A549 (cell line): ENCODE measurements at regions not wholly inside any gene's neighbourhood (a gene's known extent, or its start where the extent isn't known, plus 50 kb on each side); places are given as distances from the start of the nearest gene placed in this dataset.

ENCODE experiments used
- BHLHE40 ChIP-seq: IDR thresholded peaks from 2 replicates; pipeline ENCODE4 v1.6.1; 2012; ENCODE audit warnings: low read depth, low read length, inconsistent platforms
- CBX2 ChIP-seq: fragments of 200-600 bp; sonication (generic); IDR thresholded peaks from 2 replicates; pipeline ENCODE4 v1.6.1; 2016; ENCODE audit warnings: low read depth, mild to moderate bottlenecking, borderline replicate concordance
- CHD2 ChIP-seq: fragments of 150-350 bp; IDR thresholded peaks from 2 replicates; pipeline ENCODE4 v1.6.1; 2014; ENCODE audit warnings: low read length; ENCODE audit not compliant: partially characterized antibody
- CTCF ChIP-seq: fragments of >200 bp; sonication (Bioruptor Twin); formaldehyde crosslinking; IDR thresholded peaks from 3 replicates; pipeline ENCODE4 v1.5.1; 2016
- EHMT2 ChIP-seq: fragments of 200-600 bp; sonication (generic); IDR thresholded peaks from 2 replicates; pipeline ENCODE4 v1.6.1; 2016; ENCODE audit warnings: antibody characterized with exemption, low read depth, mild to moderate bottlenecking, moderate library complexity
- JUNB ChIP-seq: fragments of >200 bp; sonication (Bioruptor Twin); formaldehyde crosslinking; IDR thresholded peaks from 2 replicates; pipeline ENCODE4 v1.6.1; 2016
- MAX ChIP-seq: IDR thresholded peaks from 2 replicates; pipeline ENCODE4 v1.6.1; 2012
- PHF8 ChIP-seq: fragments of 200-600 bp; sonication (generic); IDR thresholded peaks from 2 replicates; pipeline ENCODE4 v1.6.1; 2016; ENCODE audit warnings: low read depth, mild to moderate bottlenecking, antibody characterized with exemption, moderate library complexity, borderline replicate concordance
- POLR2A ChIP-seq: IDR thresholded peaks from 2 replicates; pipeline ENCODE4 v1.6.1; 2012; ENCODE audit warnings: mild to moderate bottlenecking, low read length
- POLR2AphosphoS2 ChIP-seq: conservative IDR thresholded peaks from 2 replicates; pipeline ENCODE4 v1.6.1; 2012; ENCODE audit warnings: low read length, improper control_type of control experiment, inconsistent platforms
- RFX5 ChIP-seq: fragments of 450-650 bp; IDR thresholded peaks from 2 replicates; pipeline ENCODE4 v1.7.1; 2014; ENCODE audit warnings: antibody characterized with exemption, mild to moderate bottlenecking, moderate library complexity
- TP53 ChIP-seq: fragments of 250-450 bp; sonication (Bioruptor Pico); IDR thresholded peaks from 2 replicates; pipeline ENCODE4 v1.5.0; 2021; ENCODE audit warnings: mild to moderate bottlenecking, moderate library complexity

GRCh38 chr1:68308034-68308433 is 75.7 kb upstream of the WLS start:
- TF ChIP-seq TP53 (no peak), CTCF (no peak), PHF8 (no peak), POLR2AphosphoS2 (no peak), JUNB (no peak), CBX2 (no peak), RFX5 (no peak), BHLHE40 (no peak), MAX (no peak), POLR2A (no peak), CHD2 (no peak), EHMT2 (no peak)
